ENCODE measurements at regions not wholly inside any gene's neighbourhood (a gene's known extent, or its start where the extent isn't known, plus 50 kb on each side); places are given as distances from the start of the nearest gene placed in this dataset.

DNA sequence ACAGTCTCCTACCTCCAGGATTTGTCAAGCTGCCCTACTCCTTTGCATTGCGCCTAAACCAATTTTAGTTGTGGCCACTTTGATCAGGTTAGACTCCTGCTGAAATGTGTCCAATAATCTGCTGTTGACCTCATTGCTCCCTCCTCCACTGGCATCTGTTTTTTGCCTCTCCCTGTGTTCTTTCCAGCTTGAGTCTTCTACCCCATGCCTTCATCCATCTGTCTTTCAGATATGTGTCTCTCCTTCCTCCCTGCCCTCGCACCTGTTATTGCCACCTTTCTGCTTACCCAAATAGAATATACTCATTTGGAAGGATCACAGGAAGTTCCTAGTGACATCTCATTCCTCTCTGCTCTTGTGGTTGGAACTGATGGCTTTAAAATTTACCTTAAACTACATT is 366.6 kb upstream of the CLNK start:
- no peak overlapping the region for H2AFZ ChIP-seq (ENCODE audit: insufficient read depth, low read length, poor library complexity)
- H4K12ac ChIP-seq (ENCODE audit: low read depth, low read length), result no peak overlapping the region
- H3K4me3 ChIP-seq (ENCODE audit: low read depth, low read length), result no peak overlapping the region
- no peak overlapping the region for H2BK12ac ChIP-seq (ENCODE audit: low read length)
- no peak for DNase-seq
- no peak overlapping the region for H3K27ac ChIP-seq (ENCODE audit: low read depth, low read length)
- H3K4ac ChIP-seq (ENCODE audit: low read depth, low read length), result no peak overlapping the region
- H3K23ac ChIP-seq (ENCODE audit: low read length), result no peak overlapping the region
- no CpG with 5 or more reads among the region's 2 CpGs for WGBS (ENCODE audit: extremely low coverage, insufficient coverage, insufficient read length)
- no peak overlapping the region for H3K4me2 ChIP-seq (ENCODE audit: low read length)
- H4K8ac ChIP-seq (ENCODE audit: low read depth, low read length), result no peak overlapping the region
- H3K27me3 ChIP-seq (ENCODE audit: insufficient read depth, low read length), result no peaks in the 10 kb centered on the region
- H2BK5ac ChIP-seq (ENCODE audit: low read depth, low read length, poor library complexity), result no peak overlapping the region
- no peaks in the 10 kb centered on the region for H3K36me3 ChIP-seq (ENCODE audit: control insufficient read depth in 1 of 2, insufficient read depth in 2 of 2, low read length in 2 of 2)
- H2AK5ac ChIP-seq (ENCODE audit: low read length), result no peak overlapping the region
- no peak overlapping the region for H3K14ac ChIP-seq (ENCODE audit: low read length)
- H3K18ac ChIP-seq (ENCODE audit: low read length), result no peak overlapping the region
- peaks cover 0 to 2% of the 10 kb centered on the region in 2 experiments for H3K4me1 ChIP-seq (ENCODE audit: control insufficient read depth in 1 of 2, insufficient read depth in 2 of 2, low read length in 2 of 2)
- no peak overlapping the region for H4K91ac ChIP-seq (ENCODE audit: low read depth, low read length)
- H3K9ac ChIP-seq (ENCODE audit: low read length), result no peak overlapping the region
- no peaks in the 10 kb centered on the region for H3K79me1 ChIP-seq (ENCODE audit: low read length)
- H2BK120ac ChIP-seq (ENCODE audit: insufficient read depth, low read length, poor library complexity), result no peak overlapping the region
- no peaks in the 10 kb centered on the region for H3K9me3 ChIP-seq (ENCODE audit: insufficient read depth, low read depth, low read length)
- H3K79me2 ChIP-seq (ENCODE audit: control insufficient read depth, insufficient read depth, low read length, poor library complexity), result no peaks in the 10 kb centered on the region

DNA sequence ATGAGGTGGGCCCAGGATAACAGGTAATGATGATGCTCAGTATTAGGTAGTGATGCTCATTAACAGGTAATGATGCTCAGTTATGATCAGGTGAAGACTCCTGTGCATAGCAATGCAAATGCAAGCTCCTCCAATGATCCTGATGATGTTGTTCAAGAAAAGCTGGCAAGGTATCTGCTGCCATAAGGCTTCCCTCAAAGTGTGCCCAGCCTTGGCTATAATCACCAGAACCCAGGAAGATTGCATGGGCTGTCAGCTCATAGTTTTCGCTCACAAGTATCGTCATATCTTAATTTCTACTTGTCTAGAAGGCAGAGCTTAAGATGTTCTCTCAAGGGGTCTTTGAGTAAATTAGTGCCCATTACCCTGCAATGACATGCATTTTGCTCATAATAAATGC is 366.2 kb upstream of the CLNK start:
- no peak overlapping the region for H4K12ac ChIP-seq (ENCODE audit: low read depth, low read length)
- peaks cover 0 to 2% of the 10 kb centered on the region in 2 experiments for H3K4me1 ChIP-seq (ENCODE audit: control insufficient read depth in 1 of 2, insufficient read depth in 2 of 2, low read length in 2 of 2)
- H3K36me3 ChIP-seq (ENCODE audit: control insufficient read depth in 1 of 2, insufficient read depth in 2 of 2, low read length in 2 of 2), result no peaks in the 10 kb centered on the region
- H3K9me3 ChIP-seq (ENCODE audit: insufficient read depth, low read depth, low read length), result no peaks in the 10 kb centered on the region
- H3K14ac ChIP-seq (ENCODE audit: low read length), result no peak overlapping the region
- H3K27me3 ChIP-seq (ENCODE audit: insufficient read depth, low read length), result no peaks in the 10 kb centered on the region
- no peaks in the 10 kb centered on the region for H3K79me1 ChIP-seq (ENCODE audit: low read length)
- no peak overlapping the region for H3K4me2 ChIP-seq (ENCODE audit: low read length)
- no peak overlapping the region for H3K4me3 ChIP-seq (ENCODE audit: low read depth, low read length)
- H3K9ac ChIP-seq (ENCODE audit: low read length), result no peak overlapping the region
- WGBS (ENCODE audit: extremely low coverage, insufficient coverage, insufficient read length), result no CpG with 5 or more reads among the region's 2 CpGs
- no peaks in the 10 kb centered on the region for H3K79me2 ChIP-seq (ENCODE audit: control insufficient read depth, insufficient read depth, low read length, poor library complexity)
- no peak overlapping the region for H3K18ac ChIP-seq (ENCODE audit: low read length)
- no peak for DNase-seq
- no peak overlapping the region for H2AFZ ChIP-seq (ENCODE audit: insufficient read depth, low read length, poor library complexity)
- H2AK5ac ChIP-seq (ENCODE audit: low read length), result no peak overlapping the region
- no peak overlapping the region for H4K8ac ChIP-seq (ENCODE audit: low read depth, low read length)
- H3K4ac ChIP-seq (ENCODE audit: low read depth, low read length), result no peak overlapping the region
- no peak overlapping the region for H2BK120ac ChIP-seq (ENCODE audit: insufficient read depth, low read length, poor library complexity)
- no peak overlapping the region for H2BK12ac ChIP-seq (ENCODE audit: low read length)
- H4K91ac ChIP-seq (ENCODE audit: low read depth, low read length), result no peak overlapping the region
- H2BK5ac ChIP-seq (ENCODE audit: low read depth, low read length, poor library complexity), result no peak overlapping the region
- H3K27ac ChIP-seq (ENCODE audit: low read depth, low read length), result no peak overlapping the region
- no peak overlapping the region for H3K23ac ChIP-seq (ENCODE audit: low read length)

DNA sequence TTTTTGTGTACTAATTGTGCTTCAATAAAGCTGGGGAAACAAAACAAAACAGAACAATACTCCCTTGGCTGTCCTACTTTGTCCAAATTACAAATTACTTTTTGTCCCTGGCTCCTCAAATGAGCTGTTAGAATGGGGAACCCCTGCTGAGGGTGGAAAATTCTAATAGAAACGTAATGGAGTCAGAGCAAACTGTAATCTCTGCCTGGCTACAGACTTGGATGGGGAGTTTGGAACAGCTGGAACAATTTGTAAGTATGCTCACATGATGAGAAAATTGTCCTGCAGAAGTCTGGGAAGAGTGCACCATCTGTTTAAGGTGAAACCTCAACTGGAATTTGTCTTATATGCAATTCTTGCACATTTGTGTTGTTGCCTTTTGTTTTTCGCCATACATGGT is 364.4 kb upstream of the CLNK start:
- no peaks in the 10 kb centered on the region for H3K79me1 ChIP-seq (ENCODE audit: low read length)
- H3K27me3 ChIP-seq (ENCODE audit: insufficient read depth, low read length), result no peaks in the 10 kb centered on the region
- no CpG with 5 or more reads among the region's 2 CpGs for WGBS (ENCODE audit: extremely low coverage, insufficient coverage, insufficient read length)

DNA sequence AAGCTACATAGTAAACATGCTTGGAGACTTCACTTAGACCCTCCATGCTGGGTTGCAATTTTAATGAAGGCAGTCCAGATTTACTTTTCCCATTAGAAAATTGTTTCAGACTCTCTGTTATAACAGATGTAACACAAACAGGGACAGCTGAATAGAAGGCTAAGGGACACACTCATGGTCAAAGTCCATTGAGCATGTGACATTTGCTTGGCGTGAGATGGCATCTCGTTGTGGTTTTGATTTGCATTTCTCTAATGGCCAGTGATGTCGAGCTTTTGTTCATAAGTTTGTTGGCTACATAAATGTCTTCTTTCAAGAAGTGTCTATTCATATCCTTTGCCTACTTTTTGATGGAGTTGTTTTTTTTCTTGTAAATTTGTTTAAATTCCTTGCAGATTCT is 358.2 kb upstream of the CLNK start:
- Histone ChIP-seq H3K9ac (ENCODE audit: low read length) (no peak overlapping the region), H2AK5ac (ENCODE audit: low read length) (no peak overlapping the region), H3K27ac (ENCODE audit: low read depth, low read length) (no peak overlapping the region), H4K8ac (ENCODE audit: low read depth, low read length) (no peak overlapping the region), H2AFZ (ENCODE audit: insufficient read depth, low read length, poor library complexity) (no peak overlapping the region), H4K91ac (ENCODE audit: low read depth, low read length) (no peak overlapping the region), H3K14ac (ENCODE audit: low read length) (no peak overlapping the region), H3K4me2 (ENCODE audit: low read length) (no peak overlapping the region), H3K9me3 (ENCODE audit: insufficient read depth, low read depth, low read length) (no peaks in the 10 kb centered on the region), H3K27me3 (ENCODE audit: insufficient read depth, low read length) (no peaks in the 10 kb centered on the region), H3K4me1 (ENCODE audit: control insufficient read depth in 1 of 2, insufficient read depth in 2 of 2, low read length in 2 of 2) (peaks cover 0 to 2% of the 10 kb centered on the region in 2 experiments), H3K79me2 (ENCODE audit: control insufficient read depth, insufficient read depth, low read length, poor library complexity) (no peaks in the 10 kb centered on the region), H2BK5ac (ENCODE audit: low read depth, low read length, poor library complexity) (no peak overlapping the region), H2BK120ac (ENCODE audit: insufficient read depth, low read length, poor library complexity) (no peak overlapping the region), H3K23ac (ENCODE audit: low read length) (no peak overlapping the region), H3K18ac (ENCODE audit: low read length) (no peak overlapping the region), H3K4me3 (ENCODE audit: low read depth, low read length) (no peak overlapping the region), H3K36me3 (ENCODE audit: control insufficient read depth in 1 of 2, insufficient read depth in 2 of 2, low read length in 2 of 2) (no peaks in the 10 kb centered on the region), H4K12ac (ENCODE audit: low read depth, low read length) (no peak overlapping the region), H2BK12ac (ENCODE audit: low read length) (no peak overlapping the region), H3K4ac (ENCODE audit: low read depth, low read length) (no peak overlapping the region), H3K79me1 (ENCODE audit: low read length) (peaks cover 2% of the 10 kb centered on the region)
- no CpG with 5 or more reads among the region's 3 CpGs for WGBS (ENCODE audit: extremely low coverage, insufficient coverage, insufficient read length)
- no peak for DNase-seq

More for the DNA sequence above, 364.4 kb upstream of the CLNK start:
- H2AFZ ChIP-seq (ENCODE audit: insufficient read depth, low read length, poor library complexity), result no peak overlapping the region
- no peak overlapping the region for H4K91ac ChIP-seq (ENCODE audit: low read depth, low read length)
- H3K27ac ChIP-seq (ENCODE audit: low read depth, low read length), result no peak overlapping the region
- no peak overlapping the region for H2AK5ac ChIP-seq (ENCODE audit: low read length)
- H3K36me3 ChIP-seq (ENCODE audit: control insufficient read depth in 1 of 2, insufficient read depth in 2 of 2, low read length in 2 of 2), result no peaks in the 10 kb centered on the region
- H3K18ac ChIP-seq (ENCODE audit: low read length), result no peak overlapping the region
- H3K4me2 ChIP-seq (ENCODE audit: low read length), result no peak overlapping the region
- no peaks in the 10 kb centered on the region for H3K79me2 ChIP-seq (ENCODE audit: control insufficient read depth, insufficient read depth, low read length, poor library complexity)
- no peak overlapping the region for H3K9ac ChIP-seq (ENCODE audit: low read length)
- H2BK5ac ChIP-seq (ENCODE audit: low read depth, low read length, poor library complexity), result no peak overlapping the region
- H2BK12ac ChIP-seq (ENCODE audit: low read length), result no peak overlapping the region
- no peak overlapping the region for H4K12ac ChIP-seq (ENCODE audit: low read depth, low read length)
- DNase-seq, result no peak
- no peak overlapping the region for H3K14ac ChIP-seq (ENCODE audit: low read length)
- no peak overlapping the region for H2BK120ac ChIP-seq (ENCODE audit: insufficient read depth, low read length, poor library complexity)
- H3K4ac ChIP-seq (ENCODE audit: low read depth, low read length), result no peak overlapping the region
- no peak overlapping the region for H4K8ac ChIP-seq (ENCODE audit: low read depth, low read length)
- H3K4me3 ChIP-seq (ENCODE audit: low read depth, low read length), result no peak overlapping the region
- no peaks in the 10 kb centered on the region for H3K9me3 ChIP-seq (ENCODE audit: insufficient read depth, low read depth, low read length)
- no peak overlapping the region for H3K23ac ChIP-seq (ENCODE audit: low read length)
- H3K4me1 ChIP-seq (ENCODE audit: control insufficient read depth in 1 of 2, insufficient read depth in 2 of 2, low read length in 2 of 2), result peaks cover 0 to 2% of the 10 kb centered on the region in 2 experiments
